Gastrocnemius medialis (tissue), 4 donors: ENCODE measurements at regions not wholly inside any gene's neighbourhood (a gene's known extent, or its start where the extent isn't known, plus 50 kb on each side); places are given as distances from the start of the nearest gene placed in this dataset.

Experiments
- POLR2A ChIP-seq, 2 donors: fragments of 450-650 bp; IDR thresholded peaks; one replicate each; pipeline ENCODE4 v1.6.1; 2017; ENCODE audit warnings: antibody characterized with exemption in 2 of 2, mild to moderate bottlenecking in 2 of 2, moderate library complexity in 2 of 2
- TF ChIP-seq, protein P1 (sequence below), 5 experiments: fragments of 450-650 bp in 3 of 5; fragments of 200-600 bp in 2 of 5; sonication (generic) in 2 of 5; IDR thresholded peaks in 4 of 5; conservative IDR thresholded peaks in 1 of 5; 1 replicate in 4 of 5; 2 replicates in 1 of 5; pipeline ENCODE4 v1.5.1; 2016 to 2019; ENCODE audit warnings: antibody characterized with exemption in 5 of 5, mild to moderate bottlenecking in 3 of 5, moderate library complexity in 3 of 5

DNA sequence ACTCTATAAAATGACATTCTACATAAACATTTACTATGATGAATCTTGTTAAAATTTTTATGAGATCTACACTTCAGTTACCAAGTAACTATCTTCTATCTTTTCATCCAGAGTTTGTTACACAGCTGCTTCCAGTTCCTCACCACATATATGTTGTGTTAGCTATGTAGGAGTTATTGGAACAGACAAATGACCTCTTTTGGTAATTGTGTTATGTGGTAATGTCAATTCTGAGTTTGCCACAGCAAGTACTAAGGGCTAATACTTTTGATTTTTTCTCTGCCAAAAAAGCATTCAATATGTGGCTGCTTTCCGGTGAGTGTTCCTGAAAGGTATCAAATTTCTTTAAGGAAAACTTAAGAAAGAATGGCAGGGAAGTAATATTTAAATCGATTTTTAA is 573.9 kb upstream of the PCDH15 start:
- TF ChIP-seq, protein P1, sequence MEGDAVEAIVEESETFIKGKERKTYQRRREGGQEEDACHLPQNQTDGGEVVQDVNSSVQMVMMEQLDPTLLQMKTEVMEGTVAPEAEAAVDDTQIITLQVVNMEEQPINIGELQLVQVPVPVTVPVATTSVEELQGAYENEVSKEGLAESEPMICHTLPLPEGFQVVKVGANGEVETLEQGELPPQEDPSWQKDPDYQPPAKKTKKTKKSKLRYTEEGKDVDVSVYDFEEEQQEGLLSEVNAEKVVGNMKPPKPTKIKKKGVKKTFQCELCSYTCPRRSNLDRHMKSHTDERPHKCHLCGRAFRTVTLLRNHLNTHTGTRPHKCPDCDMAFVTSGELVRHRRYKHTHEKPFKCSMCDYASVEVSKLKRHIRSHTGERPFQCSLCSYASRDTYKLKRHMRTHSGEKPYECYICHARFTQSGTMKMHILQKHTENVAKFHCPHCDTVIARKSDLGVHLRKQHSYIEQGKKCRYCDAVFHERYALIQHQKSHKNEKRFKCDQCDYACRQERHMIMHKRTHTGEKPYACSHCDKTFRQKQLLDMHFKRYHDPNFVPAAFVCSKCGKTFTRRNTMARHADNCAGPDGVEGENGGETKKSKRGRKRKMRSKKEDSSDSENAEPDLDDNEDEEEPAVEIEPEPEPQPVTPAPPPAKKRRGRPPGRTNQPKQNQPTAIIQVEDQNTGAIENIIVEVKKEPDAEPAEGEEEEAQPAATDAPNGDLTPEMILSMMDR (IDR thresholded peaks at IDR 0.05 in 4 of 5, conservative IDR thresholded peaks at IDR 0.05 in 1 of 5), result no peak
- TF ChIP-seq POLR2A (IDR thresholded peaks at IDR 0.05), result no peak
